ENCODE measurements at regions not wholly inside any gene's neighbourhood (a gene's known extent, or its start where the extent isn't known, plus 50 kb on each side); places are given as distances from the start of the nearest gene placed in this dataset.

DNA sequence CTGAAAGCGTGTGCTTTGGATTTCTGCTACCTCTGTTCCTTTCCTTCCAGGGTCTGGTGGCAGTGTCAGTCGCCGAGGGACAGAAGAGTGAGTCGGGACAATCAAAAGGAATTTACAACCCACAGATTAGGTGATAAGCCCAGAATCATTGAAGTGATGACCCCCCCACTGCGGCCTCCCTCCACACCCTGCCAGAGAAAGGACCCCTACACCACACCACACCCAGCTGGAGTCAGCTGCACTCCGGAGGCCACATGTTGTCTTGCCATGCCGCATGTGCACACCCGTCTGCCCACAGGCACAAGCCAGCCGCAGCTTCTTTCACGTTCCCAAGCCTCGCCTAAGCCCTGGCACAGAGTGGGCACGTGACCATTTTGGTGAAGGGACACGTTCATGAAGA is 366.8 kb upstream of the SALL3 start:
- no peak for DNase-seq

DNA sequence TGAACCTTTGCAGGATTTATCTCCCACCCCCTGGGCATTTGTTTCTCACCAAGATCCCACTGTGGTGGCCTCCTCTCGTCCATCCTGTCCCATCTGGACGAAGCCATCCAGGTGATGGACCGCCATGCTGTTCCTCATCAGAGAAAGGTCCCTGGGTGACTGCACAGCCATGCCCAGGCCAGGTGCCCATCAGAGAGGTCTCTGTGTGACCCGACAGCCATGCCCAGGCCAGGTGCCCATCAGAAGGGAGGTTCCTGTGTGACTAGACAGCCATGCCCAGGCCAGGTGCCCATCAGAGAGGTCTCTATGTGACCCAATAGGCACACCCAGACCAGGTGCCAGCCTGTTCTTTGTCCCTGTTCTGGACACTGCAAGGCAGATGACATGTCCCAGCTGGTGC is 360.9 kb upstream of the SALL3 start:
- DNase-seq, result no peak

DNA sequence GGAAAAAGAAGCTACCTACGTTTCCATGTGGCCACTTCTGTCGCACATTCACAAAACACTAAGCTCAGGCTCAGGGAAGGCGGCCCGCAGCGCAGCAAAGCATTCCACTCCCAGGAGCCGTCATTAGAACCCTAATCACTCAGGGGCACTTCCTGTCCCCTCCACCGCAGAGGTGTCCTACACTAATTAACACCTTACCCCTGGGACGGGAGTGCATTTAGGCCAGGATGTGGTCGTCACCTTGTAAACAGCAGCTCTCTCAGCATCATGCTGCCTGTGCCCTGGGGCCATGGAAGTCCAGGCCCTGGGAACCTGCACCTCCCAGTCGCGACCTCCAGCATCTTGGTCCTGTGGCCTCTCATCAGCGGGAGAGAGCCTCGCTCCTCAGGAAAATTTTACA is 359.8 kb upstream of the SALL3 start:
- DNase-seq, result no peak

DNA sequence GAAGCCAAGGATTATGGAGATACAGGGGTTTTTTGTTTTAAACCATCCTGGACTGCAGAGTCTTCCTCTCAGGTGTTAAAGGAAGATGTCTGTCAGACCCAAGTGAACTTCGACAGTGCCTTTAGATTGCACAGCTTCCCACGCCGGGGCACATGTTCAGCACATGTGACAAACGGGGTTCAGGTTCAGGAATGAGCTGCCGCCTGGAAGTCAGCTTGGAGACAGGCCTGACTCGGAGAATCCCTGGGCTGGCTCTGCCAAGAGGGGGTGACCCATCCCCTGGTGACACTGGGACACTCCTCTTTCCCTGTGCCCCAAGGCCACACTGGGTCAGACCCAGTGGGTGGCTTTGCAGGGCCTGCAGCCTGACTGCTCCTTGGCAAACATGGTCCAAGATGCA is 359.3 kb upstream of the SALL3 start:
- DNase-seq, result no peak

DNA sequence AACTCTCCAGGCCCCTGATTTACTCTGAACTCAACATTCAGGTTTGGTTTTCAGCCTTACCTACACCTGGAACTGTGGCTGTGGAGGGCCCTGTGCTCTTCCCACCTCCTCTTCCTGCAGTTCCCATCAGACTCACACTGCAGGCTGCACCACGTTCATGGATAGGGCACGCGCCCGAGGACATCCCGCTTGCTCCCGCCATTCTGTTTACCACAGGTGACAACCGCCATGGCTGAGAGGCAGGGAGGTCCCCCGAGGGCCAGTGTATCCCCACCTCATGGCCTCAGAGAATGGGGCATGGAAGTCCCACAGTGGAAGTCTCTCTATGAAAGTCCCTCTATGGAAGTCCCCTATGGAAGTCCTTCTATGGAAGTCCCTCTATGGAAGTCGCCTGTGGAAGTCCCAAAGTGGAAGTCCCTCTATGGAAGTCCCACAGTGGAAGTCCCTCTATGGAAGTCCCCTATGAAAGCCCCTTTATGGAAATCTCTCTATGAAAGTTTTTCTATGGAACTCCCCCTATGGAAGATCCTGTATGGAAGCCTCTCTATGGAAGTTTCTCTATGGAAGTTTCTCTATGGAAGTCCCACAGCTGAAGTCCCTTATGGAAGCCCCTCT is 358.4 kb upstream of the SALL3 start:
- no peak for DNase-seq

DNA sequence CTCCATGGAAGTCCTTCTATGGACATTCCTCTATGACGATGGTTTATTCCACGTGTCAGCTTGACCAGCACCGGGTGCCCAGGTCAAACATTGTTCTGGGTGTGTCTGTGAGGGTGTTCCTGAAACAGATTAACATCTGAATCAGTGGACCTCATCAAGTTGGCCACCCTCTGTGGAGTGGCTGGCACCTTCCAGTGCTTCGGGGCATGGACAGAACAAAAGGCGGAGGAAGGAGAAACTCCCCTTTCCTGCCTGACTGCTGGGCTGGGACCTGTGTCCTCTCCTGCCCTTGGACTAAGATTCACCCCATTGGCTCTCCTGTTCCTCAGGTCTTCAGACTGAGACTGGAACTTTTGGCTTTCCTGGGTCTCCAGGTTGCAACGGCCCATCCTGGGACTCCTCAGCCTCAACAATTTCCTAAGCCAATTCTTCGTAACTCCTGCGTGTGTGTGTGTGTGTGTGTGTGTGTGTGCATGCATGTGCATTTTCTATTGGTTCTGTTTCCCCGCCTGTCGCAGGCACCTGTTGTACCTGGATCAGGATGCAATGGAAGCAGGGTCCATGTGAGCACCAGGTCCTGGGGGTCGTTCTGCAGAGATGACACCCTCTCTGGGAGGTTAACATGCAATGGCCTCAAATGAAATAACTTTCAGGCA is 357.2 kb upstream of the SALL3 start:
- DNase-seq, result no peak

DNA sequence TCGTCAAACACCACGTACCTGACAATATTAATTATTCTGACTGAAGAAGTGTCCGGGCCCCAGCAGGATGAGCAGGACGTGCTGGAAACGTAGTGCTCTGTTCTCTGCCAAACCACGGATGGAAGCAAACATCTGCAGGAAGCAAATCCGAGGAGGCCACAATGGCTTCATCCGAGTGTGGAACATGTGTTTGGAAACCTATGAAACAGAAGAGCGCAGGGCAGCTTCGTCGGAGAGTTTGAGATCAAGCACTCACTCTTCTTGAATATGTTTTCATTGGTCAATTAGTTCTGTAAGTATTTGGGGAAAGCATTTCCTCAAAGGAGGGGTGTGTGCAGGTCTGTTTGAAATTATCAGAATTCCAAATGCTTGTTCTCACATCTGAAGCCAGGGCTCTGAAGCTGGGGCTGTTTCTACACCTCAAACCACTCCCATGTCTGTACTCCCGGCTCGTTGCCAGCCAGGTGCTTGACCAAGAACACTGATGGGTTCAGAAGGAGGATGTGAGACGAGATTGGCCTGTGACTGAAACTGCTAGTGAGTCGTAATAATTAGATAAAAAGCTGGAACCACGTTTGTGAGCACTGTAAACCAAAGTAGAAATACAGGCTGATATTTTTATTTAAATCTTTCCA is 356.6 kb upstream of the SALL3 start:
- no peak for DNase-seq

DNA sequence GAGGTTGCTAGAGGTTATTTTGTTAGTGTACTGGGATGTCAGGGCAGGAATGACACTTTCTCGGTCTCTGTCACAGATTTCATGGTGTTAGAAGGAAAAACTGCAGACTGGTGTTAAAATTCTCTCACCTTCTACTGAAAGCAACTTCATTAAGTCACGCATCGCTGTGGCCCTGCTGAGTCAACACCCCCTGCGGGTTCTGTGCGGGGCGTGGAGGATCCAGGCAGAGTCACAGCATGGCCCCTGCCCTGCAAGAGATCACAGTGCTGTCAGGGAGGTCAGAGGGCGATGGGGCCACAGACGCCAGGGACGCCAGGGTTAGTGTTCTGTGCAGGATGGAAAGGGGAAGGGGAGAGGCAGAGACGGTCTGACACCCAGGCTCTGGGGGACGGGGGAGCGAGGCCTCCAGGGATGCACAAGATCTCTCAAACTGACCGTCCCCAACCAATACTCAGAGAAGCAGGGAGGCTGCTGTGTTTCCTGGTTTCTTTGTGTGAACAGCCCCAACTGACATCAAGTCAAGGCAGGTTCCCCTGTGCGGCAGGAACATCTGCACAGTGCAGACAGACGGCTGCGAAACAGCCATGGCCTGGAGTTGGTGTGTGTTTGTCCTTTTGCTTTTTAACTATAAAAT is 354.9 kb upstream of the SALL3 start:
- DNase-seq, result no peak

DNA sequence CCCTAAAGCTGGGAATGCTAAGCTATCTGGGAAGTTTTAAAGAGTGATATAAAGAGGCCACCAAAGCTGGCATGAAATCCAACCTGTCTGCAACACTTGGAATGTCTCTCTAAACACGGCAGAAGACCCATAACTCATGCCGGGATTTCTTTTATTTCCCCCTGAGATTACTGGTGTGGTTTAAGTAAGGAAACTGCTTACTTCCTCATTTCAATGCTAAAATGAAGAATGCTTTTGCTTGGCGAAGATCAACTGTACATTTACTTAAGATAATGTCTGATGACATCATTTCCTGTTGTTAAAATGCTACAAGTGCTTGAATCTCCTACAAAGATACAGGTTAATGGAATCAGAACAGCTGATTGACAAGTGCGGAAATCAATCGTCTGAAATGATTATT is 353.8 kb upstream of the SALL3 start:
- DNase-seq, result no peak

DNA sequence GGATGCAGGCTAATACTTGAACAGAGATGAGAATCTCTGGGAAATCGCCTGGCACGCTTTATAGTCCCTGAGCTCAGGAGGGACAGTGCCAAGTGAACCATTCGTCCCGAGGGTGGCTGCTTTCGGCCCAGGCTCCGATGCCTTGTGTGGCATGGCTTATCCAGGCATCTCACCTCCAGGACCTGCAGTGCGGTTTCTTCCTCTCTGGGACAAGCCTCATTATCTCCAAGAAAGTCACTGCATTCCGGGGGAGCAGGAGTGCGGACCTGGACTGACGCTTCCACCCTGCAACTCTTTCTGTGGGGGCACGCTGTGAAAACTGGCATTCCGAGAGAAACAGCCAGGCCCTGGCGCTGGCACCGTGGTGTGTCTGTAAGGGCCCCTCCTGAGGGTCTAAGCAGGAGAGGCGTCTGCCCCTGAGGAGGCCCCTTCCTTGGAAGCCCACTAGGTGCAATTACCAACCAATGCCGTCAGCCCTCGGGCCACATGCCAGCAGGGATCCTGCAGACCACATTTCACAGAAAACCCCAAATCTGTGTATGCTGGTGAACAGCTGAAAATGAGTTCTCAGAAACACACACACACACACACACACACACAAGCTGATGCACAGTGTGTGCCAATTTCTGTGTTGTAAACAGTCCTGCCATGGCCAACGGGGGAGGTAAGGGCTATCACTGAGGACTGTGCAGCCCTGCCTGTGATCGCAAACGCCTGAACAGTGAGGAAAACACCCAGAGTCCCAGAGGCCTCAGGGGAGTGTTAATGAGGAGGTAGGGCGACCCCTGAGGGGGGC is 351.9 kb upstream of the SALL3 start:
- no peak for DNase-seq

DNA sequence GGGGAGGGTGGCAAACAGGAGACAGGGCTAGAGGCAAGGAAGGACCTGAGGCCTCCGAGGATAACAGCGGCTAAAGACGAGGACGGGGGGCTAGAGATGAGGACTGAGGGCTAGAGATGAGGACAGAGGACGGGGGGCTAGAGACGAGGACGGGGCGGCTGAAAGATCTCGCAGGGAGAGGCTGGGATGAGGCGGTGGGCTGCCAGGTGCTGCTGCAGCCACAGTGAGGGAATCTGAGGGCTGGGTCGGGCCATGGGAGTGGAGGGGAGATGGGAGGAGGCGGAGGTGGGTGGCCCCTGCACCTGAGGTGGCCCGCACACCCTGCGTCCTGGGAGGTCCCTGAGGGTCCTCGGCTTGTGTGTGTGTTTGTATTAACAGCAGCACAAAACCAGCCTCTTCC is 350.2 kb upstream of the SALL3 start:
- DNase-seq, result no peak

DNA sequence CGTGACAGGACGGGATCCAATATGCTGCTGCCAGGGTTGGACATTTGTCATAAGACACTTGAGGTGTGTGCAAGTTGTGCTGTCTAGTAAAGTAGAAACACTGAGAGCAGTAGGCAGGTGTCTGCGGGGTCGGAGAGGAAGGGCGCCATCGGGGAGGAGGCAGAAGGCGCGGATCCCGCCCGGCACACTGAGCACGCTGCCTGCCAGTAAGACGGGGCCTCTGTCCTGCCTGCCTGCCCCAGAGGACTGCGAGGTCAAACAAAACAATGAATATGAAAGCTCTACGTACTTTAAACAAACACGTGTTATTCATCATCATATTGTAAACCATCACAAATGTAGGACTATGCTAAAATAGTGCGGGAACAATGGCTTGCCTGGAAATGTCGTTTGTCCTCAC is 349.3 kb upstream of the SALL3 start:
- DNase-seq, result no peak

DNA sequence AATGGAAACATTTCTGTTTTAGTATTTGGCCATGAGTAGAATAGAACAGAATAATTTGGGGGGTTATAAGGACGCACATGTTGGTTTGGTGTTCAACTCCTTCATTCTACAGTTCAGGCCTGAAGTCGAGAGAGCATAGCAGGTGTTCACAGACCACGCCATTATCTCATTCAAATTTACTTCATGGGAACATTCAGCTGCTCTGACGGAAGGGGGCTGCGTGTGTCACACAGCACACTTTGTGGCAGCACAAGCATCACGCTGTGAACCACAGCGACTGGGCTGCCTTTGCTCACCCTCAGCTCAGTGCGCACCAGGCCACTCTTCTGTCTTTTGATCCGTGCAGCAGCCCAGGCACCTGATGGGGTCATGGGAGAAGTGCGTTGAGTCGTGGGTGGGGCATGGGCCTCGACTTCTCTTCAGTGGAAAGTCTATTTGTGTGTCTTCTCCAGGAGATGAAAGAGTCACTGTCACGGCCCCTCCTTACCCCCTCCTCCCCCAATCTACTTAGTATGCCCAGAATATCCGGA is 348.6 kb upstream of the SALL3 start:
- no peak for DNase-seq

DNA sequence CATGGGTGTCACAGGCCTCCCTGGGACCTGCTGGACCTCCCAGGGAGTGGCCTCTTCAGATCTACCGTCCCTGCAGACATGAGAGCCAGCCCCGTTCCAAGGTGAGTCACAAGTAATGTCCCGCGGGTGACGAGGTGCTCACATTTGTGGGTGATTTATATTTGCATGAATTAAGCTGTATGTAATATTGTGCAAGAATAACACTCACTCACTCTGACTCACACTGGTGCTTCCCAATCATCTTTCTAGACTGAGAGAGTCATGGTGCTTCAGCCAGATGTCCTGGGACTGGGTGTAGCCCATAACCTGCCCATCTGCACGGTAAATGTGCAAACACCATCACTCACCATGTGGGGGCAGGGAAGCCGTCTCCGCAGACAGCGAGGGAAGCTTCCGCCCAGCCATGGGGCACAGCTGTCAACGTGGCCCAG is 347.5 kb upstream of the SALL3 start:
- DNase-seq, result no peak

DNA sequence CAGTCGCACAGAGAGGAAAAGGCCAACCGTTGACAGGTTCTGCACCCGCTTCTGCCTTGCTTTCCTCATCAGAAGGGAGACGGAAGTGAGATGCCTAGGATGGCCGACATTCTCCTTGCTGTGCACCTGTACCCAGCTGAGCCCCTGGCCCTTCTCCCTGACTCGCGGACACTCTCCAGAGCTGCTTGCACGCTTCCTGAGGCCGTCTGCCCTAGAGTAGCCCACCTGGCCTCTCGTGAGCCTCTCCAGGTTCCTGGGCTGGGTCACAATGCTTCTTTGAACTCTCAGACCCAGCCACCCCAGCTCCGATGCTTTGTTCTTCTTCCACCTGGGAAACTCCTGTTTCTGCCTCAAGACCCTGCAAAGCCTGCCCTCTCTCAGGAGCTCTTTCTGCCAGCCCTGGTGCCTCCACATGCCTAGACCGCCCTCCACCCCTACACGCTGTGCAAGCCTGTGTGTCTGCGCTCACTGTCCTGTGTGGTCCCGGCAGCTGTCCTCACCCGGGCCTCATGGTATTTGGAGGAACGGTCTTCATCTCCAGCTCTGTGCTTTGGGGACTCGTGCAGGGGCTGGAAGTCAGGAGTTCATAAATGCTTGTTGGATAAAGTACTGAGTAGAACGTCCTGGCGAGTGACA is 345.4 kb upstream of the SALL3 start:
- DNase-seq, result no peak

DNA sequence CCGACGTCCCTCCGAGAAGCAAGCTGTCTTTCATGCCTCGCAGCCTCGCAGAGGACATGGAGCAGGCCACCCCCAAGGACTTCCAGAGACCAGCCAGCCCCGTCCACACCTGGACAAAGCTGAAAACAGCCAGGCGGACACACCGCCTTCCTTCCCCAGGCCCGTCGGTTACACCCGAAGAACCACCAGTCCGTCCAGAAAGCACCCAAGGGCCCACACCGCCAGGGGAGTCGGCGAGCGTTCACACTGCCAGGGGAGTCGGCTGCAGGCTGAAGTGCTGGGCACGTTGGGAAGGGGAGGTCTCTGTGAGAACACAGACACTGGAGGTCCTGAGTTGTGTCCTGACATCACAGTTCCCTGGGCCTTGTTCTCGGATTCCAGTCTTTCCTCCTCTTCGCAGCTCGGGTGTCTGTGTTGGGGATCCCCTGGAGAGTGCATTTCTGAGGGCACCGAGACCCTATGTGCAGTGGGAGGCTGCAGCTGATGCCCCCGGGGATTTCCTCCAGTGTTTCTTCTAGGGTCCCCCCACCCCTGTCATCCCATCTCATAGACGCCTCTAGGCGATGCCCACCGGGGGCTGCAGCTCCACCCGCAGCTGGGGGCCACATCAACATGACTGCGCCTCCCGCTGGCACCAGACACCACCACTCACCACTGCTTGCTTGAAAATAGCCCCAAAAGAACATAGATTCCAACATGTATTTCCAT is 344.4 kb upstream of the SALL3 start:
- DNase-seq, result no peak

DNA sequence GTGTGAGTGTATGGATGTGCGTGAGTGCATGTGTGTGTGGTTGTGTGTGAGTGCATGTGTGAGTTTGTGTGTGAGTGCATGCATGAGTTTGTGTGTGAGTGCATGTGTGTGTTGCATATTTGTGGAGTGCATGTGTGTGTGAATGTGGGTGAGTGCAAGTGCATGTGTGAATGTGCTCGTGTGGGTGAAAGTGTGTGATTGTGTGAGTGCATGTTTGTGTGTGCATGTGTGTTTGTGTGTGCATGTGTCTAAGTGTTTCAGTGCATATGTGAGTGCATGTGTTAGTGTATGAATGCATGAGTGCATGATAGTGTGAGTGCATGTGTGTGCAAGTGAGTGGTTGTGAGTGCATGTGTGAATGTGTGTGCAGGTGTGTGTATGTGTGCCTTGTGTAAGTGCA is 343.4 kb upstream of the SALL3 start:
- DNase-seq, result no peak

DNA sequence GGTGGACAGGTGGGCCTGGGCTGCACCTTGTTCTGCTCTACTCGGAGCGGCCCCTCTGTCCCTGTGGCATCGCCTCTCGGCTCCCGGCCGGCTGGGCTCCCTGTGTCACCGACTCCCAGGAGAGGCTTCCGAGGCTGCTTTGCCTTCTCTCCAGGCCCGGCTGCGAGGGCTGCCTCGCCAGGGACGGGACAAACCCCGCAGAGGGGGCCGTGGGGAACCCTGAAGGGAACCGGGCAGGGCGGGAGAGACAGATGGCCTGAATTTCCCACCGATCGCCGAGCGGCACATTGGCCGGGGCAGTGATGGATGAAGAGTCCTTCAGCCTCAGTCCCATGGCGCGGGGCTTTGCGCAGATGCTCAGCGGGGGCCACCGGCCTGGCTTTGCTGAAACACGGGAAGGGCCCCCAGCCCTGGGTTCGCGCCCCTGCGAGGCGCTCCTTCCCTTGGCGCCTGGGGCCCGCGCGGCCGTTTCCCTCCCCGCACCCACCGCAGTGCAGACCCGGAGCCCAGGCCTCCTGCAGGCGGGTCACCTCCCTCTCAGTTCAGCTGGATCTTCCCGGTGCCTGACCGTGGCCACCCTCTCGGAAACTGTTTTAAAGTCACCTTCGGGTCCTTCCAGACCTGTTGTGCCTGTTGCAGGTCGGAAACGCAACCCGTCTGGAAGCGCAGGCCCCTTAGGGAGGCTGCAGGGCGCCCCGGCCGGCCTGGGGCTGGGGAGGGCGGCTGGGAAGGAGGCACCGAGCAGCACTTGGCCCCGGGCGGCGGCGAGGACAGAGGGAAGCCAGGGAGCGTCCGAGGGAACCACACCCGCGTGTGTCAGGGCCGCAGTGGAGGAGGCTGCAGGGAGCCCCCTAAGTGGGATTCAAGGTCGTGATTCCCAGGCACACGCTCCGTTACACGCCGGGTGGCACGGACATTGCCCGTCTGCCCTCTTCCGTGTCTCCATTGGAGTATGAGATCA is 341.9 kb upstream of the SALL3 start:
- no peak for DNase-seq

DNA sequence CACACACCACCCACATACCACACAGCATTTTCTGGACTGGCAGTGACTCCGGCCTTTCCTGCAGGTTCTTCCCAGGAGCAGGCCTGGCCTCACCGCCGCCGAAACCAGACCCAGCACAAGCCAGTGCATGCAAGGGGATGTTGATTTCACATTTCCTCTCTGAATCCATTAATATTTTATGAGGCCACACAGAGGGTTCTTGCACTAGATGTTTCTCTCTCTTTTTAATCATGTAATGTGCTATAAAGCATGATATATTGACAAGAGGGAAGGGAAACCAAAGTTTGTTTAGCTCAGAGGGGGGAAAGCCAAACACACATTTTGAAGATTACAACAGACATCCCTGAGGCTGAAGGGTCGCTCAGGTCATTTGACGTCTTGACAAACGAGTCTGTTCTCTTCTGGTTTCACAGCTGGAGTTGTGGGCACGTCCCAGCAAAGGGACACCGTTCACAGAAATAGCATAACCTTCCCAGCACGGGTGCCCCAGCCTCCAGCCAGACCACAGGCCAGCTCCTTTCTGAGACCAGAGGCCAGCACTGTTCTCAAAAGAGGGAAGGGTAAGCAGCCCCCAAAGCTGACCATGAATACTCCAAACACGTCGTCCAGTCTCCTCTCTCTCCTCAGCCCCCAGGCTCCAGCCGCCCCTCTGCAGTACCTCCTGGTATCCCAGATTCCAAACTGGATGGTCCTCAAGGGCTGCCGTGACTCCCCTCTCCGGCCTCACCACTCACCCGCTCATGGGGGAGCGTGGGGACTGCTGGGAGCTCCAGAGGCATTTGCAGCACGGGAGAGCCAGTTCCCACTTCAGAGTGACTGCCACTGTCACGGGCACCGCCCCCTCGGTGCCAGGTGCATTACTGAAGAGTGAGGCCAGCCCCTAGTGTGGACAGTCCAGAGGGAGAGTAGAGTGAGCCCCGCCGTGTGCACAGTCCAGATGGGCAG is 340.3 kb upstream of the SALL3 start:
- DNase-seq, result no peak
